COLO668 (cell line): ENCODE measurements at regions not wholly inside any gene's neighbourhood (a gene's known extent, or its start where the extent isn't known, plus 50 kb on each side); places are given as distances from the start of the nearest gene placed in this dataset.
"Not testable (repeated sequence)": the region's sequence is repeated elsewhere in the genome, so short reads cannot be mapped to it uniquely, and the experiment has no call there.

Source experiments
- DNase-seq: peaks from one replicate; lab custom pipeline; 2025; ENCODE audit not compliant: unreplicated experiment; lab: John Stamatoyannopoulos, UW

DNA sequence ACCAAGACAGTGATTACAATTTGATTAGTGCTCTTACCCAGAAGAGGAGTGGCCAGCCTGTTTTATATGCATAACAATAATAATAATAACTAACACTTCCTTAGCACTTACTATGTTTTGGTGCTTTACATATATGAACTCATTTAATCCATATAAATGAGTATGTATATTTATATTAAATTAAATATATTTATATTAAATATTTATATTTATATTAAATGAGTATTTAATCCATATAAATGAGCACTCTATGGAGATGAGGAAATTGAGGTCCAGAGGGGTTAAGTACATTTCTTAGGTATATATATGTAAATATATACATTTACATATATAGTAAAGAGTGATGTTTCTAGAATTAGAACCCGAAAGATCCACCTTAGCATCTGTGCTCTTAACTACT is 673.9 kb upstream of the ACVR2A start:
- DNase-seq = no peak

DNA sequence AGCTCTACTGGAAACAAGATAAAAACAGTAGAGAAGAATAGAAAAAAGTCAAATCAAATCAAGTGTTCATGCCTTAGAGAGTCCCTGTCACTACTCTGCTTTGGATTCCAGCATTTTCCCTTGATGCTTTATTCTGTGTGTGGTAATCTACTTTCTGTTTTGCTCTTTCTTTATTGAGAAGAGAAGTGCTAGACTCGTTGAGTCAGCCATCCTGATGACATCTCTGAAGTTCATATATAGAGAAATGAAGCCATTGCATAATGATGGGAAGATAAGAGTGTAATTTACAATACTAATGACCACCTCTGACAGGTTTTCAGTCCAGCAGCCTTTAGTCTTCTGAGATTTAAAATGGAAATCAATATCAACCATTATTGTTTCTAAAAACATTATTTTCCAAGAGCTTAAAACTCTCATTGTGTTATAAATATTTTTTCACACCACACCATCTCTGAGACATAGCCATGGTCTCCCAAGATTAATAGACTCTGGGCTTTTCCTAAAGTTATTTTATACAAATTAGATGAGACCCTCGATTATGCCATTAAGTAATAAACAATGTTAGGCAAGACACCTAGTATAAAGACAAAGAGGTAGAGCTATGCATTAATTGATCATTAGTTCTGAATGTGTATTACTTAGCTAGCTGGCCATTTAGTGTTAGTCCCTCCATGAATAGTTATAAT is 679.0 kb upstream of the ACVR2A start:
- DNase-seq = no peak

DNA sequence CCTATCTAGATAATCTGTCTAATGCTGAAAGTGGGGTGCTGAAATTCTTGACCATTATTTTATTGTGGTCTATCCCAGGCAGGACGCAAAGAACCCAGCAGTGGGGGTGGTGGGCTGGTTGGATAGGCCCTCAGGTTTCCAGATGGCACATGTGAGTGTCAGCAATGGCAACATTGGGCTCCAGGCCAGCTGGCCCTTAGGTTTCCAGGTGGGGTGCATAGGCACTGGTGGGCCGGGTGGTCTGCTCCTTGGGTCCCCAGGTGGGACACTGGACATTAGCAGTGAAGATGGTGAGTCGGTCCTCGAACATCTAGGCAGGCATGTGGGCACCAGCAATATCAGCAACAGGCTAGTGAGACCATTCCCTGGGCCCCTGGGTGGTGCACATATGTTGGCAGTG is 680.3 kb upstream of the ACVR2A start:
- no peak for DNase-seq

DNA sequence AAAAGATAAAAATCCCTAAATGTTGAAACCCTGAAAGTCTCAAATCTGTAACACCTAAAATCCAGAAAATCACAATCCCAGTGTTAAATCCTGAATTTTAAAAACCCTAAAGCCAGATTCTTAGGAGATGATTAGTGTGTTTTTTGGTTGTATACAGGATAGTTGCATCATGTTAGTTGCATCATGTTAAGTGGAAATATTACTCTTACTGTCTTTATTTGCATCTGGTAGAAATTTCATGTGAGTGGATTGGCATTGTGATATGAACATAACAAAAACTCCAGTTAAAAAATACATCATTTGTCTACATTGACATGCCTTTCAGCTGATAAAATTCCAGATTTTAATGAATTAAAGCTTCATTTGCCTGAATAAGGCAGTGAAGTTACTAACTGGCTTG is 683.1 kb upstream of the ACVR2A start:
- no peak for DNase-seq

DNA sequence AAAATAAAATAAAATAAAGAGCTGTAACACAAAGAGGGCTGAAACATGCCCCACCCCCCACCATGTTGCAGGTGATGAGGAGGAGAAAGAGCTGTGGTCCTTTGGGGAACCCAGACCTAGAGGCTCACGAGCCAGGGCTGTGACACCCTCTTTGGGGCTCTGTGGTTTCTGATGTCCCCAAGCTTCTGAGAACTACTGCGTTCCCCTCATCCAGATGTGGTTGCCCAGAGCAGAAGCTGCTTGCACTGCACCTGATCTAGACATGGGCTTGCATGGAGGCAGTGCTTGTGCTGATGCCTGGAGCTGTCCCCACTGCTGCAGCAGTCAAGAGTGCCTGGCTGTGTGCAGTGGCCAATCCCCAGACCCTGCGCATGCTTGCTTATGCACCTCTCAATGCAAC is 687.9 kb upstream of the ACVR2A start:
- DNase-seq = no peak

DNA sequence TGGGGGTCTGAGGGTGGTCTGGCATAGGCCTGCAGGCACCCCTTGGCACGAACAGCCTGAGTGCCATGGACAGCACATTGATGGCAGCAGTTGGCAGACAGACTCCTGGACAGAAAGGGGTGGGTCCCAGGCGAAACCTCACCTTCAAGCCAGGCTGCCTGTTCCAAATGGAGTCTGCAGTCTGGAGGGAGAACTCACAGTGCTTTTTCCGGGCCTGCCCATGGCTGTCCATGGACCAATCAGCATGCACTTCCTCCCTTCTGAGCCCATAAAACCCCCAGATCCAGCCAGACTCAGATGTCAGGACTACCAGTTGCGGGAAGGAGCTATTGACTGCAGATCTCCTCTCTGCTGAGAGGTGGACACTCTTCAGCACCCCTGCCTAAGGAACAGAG is 694.6 kb upstream of the ACVR2A start:
- DNase-seq = no peak

DNA sequence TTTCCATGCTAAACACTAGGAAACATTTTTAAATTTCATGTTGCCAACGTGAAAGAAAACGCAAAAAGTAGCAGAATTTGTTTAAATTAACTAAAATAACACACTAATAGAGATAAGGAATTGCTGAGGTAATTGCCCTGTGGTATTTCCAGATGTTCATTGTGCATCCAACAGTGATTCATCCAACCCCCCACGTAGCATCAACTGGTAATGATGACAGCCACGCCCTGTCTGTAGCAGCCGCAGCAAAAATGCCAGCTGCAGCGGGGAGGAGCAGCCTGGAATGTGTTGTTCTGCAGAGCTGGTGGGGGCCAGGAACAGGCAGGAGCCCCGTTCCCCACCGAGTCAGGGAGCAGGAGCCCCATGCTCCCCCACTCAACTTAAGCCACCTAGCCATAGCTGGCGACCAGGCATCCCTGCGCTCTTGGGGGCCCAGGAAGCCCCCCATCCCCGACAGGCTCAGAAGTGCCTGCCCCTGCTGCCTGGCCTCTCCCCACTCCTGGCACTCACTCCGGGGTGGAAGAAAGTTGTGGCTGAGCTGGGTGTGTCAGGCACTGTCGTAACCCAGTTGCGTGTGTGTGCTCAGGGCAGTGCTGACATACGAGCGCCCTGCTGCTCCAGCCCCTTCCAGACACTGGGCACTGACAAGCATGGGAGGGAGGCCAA is 695.1 kb upstream of the ACVR2A start:
- DNase-seq = no peak

DNA sequence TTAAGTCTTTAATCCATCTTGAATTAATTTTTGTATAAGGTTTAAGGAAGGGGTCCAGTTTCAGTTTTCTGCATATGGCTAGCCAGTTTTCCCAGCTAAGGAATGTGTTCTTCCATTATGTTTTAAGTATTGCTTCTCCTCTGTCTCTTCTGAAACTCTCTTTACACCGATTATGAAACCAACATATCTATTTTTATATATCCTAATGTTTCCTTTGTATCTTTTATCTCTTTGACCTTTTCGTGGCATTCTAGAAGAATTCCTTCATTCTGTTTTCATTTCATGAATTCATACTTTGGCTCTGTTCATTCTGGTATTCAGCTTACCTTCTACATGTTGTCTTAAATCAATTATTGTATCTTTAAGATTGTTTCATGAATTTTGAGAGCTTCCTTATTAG is 697.0 kb upstream of the ACVR2A start:
- no peak for DNase-seq

DNA sequence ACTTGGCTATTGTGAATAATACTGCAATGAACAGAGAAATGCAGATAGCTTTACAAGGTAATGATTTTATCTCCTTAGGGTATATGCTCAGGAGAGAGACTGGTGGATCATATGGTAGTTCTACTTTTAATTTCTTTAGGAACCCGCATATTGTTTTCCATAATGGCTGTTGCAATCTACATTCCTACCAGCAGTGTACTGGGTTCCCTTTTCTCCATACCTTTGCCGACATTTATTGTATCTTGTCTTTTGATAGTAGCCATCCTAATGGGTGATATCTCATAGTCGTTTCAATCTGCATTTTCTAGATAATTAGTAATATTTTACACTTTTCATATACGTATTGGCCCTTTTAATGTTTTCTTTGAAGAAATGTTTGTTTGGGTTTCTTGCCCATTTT is 702.9 kb upstream of the ACVR2A start:
- DNase-seq = no peak

DNA sequence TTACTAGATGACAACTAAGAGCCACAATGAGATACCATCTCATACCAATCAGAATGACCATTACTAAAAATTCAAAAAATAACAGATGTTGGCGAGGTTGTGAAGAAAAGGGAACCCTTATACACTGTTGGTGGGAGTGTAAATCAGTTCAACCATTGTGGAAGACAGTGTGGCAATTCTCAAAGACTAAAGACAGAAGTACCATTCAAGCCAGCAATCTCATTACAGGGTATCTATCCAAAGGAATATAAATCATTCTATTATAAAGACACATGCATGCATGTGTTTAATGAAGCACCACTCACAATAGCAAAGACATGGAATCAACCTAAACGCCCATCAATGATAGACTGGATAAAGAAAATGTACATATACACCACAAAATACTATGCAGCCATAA is 705.1 kb upstream of the ACVR2A start:
- DNase-seq = not testable (repeated sequence)

DNA sequence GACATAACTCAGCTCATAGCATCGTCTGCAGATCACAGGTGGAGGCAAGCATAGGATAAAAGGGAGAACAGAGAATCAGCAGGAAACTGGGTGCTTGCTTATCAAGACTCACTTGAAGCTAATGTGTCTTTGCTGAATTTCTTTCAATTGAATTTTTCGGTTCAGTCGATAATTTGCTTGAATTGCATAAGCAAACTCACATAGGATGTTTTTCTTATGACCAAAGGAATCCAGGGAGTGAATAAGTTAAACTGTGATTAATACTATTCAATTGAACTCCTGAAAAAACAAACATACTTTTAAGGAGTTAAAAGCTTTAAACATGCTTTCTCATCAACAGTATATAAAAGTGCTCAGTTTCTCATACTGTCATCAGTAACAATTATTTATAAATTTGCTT is 707.1 kb upstream of the ACVR2A start:
- DNase-seq = no peak

DNA sequence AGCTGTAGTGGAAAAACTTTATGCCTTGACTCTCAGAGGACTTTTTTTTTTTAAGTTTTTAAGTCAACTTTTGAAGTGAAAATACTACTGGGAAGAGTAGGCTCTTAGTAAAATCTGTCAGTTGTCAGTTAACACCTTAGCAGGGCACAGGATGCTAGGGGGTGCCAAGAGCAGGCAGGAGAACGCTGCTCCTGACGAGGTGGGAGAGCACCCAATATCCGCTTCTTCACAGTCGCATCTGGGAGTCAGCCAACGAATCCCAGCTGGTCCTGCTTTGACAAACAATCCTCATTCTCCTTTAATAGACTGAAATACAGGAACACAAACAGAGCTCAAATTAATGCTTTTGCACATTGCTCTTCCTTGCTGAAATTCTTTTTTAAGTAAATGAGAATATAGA is 709.5 kb upstream of the ACVR2A start:
- DNase-seq = no peak

DNA sequence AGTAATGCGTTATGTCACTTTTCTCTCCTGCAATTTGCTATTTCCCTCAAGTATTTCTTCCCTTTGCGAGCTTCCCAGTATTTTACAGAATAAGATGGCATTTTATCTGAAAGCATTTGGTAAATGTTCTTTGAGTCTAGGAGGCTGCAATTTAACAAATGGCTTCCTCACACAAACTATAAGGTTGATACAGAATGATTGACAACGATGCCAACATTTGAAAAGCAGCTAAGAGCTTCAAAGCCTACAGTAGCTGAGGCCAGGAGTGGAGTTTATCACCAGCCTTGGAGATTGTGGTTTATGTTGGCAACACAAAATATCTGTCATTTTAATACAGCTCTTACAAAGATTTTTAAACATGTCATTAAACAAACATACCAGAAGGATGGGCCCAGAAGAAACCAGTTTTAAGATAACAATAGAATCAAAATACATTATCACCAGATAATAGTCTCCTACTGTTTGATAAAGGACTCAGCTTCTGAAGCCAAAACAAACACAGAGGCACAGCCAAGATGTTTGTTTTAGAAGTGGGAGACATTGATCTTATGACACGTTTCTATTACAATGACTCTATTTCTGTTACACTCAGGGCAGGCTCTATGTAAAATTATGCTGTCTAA is 711.4 kb upstream of the ACVR2A start:
- DNase-seq = no peak

DNA sequence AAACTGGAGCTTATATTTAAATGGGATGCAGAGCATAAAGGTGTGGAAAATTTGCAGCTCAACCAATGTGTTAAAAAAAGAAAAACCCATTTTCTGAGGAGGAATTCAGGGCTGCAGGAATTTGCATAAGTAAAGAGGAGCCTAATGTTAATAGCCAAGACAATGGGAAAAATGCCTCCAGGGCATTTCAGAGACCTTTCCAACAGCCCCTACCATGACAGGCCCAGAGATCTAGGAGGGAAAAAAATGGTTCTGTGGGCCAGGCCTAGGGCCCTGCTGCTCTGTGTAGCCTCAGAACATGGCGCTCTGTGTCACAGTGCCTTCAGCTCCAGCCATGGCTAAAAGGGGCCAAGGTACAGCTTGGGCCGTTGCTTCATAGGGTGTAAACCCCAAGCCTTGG is 719.7 kb upstream of the ACVR2A start:
- no peak for DNase-seq

DNA sequence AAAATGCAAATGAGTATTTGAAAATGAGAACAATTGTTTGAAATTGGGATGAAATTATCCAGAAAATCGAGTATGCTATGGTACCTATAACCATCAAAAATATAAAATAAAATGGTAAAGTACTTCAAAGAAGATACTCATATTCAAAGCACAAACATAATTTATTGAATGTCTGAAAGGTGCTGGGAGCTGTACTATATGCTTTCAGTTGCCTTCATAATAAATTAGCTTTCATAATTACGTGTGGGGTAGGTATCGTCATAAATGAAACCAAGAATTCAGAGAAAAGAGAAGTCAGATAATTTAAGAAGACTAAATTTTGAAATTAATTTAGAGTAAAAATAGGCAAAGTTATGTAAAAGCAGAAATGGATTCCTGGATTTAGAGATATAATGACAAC is 721.9 kb upstream of the ACVR2A start:
- no peak for DNase-seq

DNA sequence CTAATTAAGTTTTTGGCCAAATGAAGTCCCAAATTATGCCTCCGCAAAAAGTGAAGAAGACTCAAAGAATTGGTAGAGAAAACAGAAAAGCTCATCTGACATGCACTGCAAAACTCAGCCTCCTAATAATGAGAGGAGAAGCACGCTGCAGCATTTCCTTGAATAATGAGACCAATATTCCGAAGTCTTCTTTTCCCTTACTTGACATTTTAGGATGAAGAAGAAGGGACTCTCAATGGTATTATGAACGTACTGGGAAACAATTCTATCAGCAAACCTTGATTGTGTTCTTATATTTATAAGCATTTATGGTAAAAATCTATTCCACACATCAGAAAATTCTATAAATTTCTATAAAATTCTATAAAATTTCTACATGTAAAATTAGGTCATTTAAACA is 733.9 kb upstream of the ACVR2A start:
- no peak for DNase-seq

DNA sequence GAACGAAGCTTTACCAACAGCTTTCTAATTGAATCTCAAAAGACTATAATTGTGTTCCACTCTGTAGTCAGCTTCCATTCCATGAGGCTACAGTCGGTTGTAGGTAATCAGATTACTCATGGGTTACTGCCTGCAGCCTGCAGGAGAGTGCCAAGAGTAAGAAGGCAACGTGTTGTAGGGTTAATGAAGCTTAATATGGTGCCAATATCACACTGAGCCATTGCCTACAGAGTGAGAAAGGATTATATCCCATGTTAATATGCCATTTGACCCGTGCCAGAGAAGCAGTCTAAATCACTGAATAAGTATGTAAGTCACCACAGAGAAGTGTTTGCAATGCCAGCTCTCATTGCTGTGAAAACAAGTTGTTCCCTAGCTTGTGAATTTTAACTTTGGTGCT is 734.5 kb upstream of the ACVR2A start:
- no peak for DNase-seq

DNA sequence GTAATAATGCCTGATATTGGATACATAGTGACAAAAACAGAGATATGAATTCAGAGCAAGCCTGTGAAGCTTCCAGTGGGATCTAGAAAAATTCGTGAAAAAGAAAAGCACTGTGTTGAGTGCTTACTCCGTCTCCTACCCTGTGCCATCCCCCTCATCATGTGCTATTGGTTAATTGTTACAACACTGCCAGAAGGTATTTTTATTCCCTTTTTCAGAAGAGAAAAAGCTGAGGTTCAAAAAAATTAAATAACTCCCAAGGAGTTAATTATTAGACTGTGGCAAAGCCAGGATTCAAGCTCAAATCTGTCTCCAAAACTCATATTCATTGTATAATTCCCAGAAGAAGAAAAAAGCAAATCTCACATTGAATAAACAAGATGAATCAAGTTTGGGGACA is 735.5 kb upstream of the ACVR2A start:
- no peak for DNase-seq

DNA sequence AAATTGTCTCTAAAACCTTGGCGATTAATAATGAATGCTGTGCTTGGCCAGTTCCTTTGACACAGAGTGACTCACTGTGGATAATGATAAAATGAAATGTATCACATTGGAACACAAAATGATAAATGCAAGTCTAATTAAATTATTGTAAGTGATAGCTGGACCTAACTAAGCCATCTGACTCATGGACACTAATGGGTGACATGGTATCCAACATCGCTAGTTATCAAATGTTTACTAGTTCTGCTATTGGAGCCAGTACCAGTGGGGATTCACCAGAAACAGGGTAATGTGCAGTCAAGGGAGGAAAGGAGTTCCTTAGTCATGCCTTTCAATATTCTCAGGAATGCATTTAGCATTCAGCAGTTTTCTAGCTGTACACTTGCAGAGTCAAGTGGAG is 736.3 kb upstream of the ACVR2A start:
- DNase-seq = no peak

DNA sequence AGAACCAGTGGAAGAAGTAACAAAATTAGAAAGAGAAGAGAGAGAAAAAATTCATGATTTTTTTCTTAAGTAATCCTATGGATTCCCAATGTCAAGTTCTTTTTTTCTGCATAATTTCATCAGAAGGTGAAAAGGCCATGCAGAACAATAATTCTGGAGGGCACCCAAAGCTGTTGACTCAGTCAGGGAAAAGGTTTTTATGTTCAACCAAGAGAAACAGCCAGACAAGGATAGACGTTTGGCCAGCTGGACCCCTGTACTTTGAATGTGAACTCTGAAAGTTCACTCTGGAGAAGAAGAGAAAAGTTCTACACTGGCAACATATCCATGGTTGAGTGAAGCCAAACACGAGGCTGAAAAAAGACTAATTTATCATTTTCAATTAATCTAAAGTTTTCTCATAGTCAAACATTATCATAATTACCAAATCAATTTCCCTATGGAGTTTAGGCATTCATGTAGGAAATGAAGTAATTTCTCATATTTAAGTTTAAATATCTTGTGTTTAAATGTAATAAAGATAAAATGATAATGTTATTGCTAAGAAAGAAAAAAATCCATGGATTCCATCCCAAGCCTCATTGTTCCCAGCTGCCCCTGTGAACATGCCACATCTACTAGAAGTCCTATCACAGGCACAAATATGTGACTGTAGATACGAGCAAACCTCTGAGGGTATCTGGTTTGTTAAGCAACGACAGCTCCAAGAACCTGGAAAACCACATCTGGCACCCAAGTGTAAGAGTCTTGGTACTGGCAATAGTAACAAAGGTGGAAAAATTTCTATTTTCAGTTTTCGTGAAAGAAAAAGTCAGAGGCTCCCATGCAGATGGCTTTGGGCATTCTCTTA is 742.7 kb upstream of the ACVR2A start:
- no peak for DNase-seq

DNA sequence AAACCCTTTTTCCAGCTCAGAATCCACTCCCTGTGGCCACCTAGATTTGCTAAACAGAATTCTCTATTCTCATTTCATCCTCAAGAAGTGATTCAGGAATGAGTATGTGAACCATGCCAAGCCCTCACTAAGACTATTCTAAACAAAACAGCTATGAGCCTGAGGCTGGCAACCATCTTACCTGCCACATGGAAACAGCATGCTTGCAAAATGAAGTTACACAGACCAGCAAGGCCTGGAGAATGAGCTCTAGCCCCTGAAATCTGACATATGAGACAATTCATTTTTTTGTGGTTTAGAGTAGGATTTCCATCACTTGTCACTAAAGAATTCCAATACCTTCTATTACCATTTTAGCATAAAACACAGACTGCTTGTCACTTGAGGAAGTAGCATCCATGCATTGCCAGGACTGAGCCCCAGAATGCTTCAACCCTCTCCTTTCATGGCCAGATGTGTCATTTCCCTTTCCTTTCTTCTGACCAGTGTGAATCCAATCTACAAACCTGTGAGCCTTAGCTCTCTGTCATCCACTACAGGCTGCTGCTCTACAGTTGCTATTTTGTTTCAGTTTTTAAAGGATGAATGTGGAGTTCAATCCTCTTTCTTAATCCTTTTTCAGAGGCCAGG is 744.3 kb upstream of the ACVR2A start:
- DNase-seq = no peak
